Erythroblast (primary cell): ENCODE measurements at regions not wholly inside any gene's neighbourhood (a gene's known extent, or its start where the extent isn't known, plus 50 kb on each side); places are given as distances from the start of the nearest gene placed in this dataset.

ENCODE experiments used
- DNase-seq, 2 experiments: peaks; one replicate each; lab custom pipeline; 2025; lab: John Stamatoyannopoulos, UW
- GATA1 ChIP-seq: IDR thresholded peaks from 2 replicates; pipeline ENCODE4 v1.6.1; 2011; ENCODE audit warnings: low read depth, mild to moderate bottlenecking, control low read depth, low read length, moderate library complexity
- POLR2A ChIP-seq: IDR thresholded peaks from 2 replicates; pipeline ENCODE4 v1.6.1; 2011; ENCODE audit warnings: mild to moderate bottlenecking, low read length

GRCh38 chr2:18855027-18855426 is 265.7 kb upstream of the NT5C1B start:
- no peak for TF ChIP-seq POLR2A
- TF ChIP-seq GATA1 = no peak
- DNase-seq = no peak

- no peak for DNase-seq
- TF ChIP-seq POLR2A (no peak), GATA1 (no peak)
These were observed 260.6 kb upstream of the NT5C1B start for GRCh38 chr2:18849841-18850578.

GRCh38 chr2:18848646-18849045 is 259.3 kb upstream of the NT5C1B start:
- DNase-seq = no peak
- no peak for TF ChIP-seq GATA1

- no peak for DNase-seq
These were observed 256.6 kb upstream of the NT5C1B start for GRCh38 chr2:18845854-18846445.

DNA sequence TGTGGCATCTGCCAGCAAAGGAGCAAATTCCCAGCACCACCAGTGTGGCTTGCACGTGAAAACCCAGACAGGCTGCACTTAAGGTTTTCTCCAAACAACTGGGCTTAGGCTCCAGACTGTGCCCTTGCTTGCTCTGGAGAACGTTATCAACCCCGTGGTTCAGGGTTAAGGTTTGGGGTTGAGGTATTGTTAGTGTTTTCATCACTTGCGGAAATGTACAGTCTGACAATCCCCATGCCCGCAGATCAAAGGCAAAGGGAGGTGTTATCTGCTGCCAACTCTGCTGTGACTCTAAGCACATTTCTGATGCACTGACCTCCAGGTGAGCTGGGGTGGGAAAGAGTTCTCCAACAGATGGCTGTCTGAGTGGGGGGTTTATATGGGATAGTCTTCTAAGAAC is 253.5 kb upstream of the NT5C1B start:
- TF ChIP-seq POLR2A (no peak), GATA1 (no peak)
- no peak for DNase-seq

More at GRCh38 chr2:18845854-18846445, 256.6 kb upstream of the NT5C1B start:
- no peak for TF ChIP-seq POLR2A
- TF ChIP-seq GATA1 = no peak

GRCh38 chr2:18841248-18842150 is 252.1 kb upstream of the NT5C1B start:
- no peak for DNase-seq
- TF ChIP-seq GATA1 (no peak), POLR2A (no peak)

DNA sequence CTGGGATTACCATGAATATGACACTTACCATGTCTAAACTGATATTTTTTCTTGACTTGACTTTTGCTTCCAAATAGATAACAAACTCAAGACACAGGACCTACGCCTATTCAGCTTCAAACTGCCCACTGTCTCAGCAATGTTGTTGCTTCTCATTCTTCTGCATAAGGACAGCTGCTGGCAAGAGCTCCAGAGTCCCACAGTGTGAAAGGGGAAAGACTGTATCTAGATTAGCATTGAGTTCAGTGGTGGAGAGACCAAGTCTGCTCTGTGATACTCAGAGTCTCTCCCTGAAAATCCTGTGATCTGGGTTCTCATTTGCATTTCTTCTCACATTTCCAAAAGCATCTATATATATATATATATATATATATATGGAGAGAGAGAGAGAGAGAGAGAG is 247.9 kb upstream of the NT5C1B start:
- DNase-seq = no peak
- no peak for TF ChIP-seq POLR2A
- no peak for TF ChIP-seq GATA1

DNA sequence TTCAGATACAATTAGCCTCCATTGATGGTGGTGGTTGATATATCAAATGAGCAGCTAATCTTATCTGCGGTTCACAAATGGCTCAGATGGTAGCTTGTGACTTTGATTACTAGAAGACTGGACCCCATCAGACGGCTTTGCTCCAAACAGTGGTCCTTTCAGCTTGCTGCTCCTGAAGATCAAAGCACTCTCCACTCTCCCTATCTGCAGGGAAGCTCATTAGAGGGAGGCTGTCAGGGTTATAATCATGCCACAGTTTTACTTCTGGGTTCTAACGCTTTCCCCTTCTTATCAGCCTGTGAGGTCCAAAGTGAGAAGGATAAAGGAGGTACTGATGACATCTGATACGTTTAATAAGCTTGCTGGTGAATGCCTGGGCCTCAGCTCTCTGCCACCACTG is 247.1 kb upstream of the NT5C1B start:
- DNase-seq = peak in 1 of 2 experiments; percentile 23

DNA sequence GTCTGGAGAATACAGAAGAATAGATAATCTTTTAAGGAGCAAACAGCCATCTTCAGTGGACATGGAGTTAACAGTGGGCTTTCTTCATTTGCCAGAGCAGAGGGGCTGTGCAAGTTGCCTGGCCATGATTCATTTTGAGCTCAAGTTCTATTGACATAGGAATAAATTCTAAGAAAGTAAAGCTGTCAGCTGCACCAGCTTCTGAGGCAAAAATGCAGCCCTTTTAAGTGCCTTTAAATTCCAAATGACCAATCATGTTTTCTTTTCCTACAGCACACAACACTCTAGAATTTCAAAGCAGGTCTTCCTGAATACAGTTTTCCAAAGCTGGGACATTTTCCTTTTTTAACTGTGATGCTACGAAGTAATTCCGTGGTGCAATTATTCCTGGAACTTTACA is 246.4 kb upstream of the NT5C1B start:
- TF ChIP-seq POLR2A (no peak), GATA1 (no peak)
- no peak for DNase-seq

More for the DNA sequence above, 247.1 kb upstream of the NT5C1B start:
- TF ChIP-seq POLR2A (no peak), GATA1 (no peak)

DNA sequence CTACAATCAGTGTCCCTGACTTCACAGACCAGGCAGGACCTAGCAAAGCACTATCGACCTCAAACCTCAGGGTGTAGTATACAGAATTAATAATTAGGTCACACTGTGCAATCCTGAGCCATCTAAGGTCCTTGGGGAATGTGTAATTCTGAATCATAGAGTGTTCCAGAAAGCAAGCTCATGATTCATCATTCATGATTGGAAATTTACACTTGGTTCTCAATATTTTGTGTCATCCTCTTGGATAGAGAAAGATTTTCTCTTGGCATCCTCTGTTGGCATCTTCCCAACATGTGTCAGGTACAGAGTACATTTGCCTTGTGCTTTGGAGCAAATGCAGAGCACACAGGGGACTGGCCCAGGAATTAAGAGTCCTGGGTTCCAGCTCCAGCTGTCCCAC is 245.0 kb upstream of the NT5C1B start:
- DNase-seq = no peak
- no peak for TF ChIP-seq GATA1
- TF ChIP-seq POLR2A = no peak

- TF ChIP-seq GATA1 (no peak), POLR2A (no peak)
- no peak for DNase-seq
These were observed 244.6 kb upstream of the NT5C1B start for GRCh38 chr2:18833941-18834340.

DNA sequence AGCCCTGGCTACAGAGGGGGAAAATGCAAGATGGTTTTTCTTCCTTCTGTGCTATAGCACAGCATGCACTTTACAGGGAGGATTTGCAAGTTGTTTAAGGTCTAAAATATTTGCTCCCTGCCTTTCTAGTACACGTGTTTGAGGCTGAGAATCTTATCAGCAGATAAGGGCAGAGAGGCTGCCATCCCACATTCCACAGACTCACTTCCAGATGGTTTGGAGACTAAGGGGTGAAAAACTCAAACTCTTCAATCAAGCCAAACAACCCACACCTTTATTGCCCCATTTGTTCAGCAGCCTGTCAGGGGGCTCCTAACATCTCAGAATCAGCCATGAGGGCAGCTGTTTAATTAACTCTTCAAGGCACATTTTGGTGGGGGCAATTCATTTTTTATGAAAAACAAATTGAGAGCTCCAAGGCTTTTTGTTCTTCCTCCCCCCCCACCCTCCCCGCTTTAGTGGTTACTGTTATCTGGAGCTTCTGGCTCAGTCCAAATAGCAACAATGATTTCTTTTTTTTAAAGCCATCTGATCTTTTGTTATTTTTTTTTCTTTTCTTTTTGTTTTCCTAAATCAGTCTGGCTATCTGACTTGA is 242.6 kb upstream of the NT5C1B start:
- TF ChIP-seq GATA1 (no peak), POLR2A (no peak)
- no peak for DNase-seq

DNA sequence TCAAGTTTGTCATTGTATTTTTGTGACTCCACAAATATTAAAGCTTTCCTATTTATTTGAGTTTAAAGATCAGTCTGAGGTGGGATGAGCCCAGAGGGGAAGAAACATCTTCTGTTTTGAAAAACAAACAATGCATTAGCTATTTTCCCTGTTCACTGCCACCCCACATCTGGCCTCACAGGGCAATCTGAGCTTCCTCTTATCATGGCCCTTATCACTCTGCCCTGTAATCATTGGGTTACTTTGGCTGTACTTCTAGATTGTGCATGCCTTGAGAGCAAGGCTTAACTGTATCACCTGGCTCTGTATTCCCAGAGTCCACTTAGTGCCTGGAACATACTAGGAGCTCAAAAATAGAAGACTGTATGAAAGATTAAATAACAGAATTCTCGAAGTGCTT is 241.6 kb upstream of the NT5C1B start:
- TF ChIP-seq GATA1 = no peak
- TF ChIP-seq POLR2A = no peak
- DNase-seq = no peak

DNA sequence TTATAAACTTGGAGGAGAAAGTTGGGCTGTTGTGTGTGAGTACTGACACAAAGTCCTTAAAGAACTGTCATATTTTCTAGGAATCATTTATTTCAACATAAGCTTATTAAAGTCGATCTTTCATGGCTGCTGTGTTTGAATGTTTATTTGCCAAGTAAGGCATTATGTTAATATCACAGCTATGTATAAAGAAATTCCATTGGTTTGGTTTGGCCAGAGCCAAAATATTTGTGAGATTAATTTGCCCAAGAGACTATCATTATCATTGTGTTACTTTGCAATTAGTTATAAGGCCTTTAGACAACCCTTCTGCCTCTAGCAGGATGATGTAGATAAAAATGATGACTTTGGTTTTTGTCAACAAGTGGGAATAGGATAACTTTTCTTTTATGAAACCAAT is 240.6 kb upstream of the NT5C1B start:
- TF ChIP-seq GATA1 (no peak), POLR2A (no peak)
- DNase-seq = no peak
